GM23338 (cell line): ENCODE measurements at regions not wholly inside any gene's neighbourhood (a gene's known extent, or its start where the extent isn't known, plus 50 kb on each side); places are given as distances from the start of the nearest gene placed in this dataset.

ENCODE experiments used
- ETS1 ChIP-seq: IDR thresholded peaks from 2 replicates; pipeline ENCODE4 v1.6.1; 2016; ENCODE audit warnings: antibody characterized with exemption
- EZH2 ChIP-seq: fragments of 200-600 bp; sonication (generic); IDR thresholded peaks from one replicate; pipeline ENCODE4 v1.8.0; 2017; ENCODE audit warnings: antibody characterized with exemption, mild to moderate bottlenecking, low read depth; ENCODE audit not compliant: unreplicated experiment
- JUNB ChIP-seq: IDR thresholded peaks from one replicate; pipeline ENCODE4 v1.6.1; 2016; ENCODE audit warnings: antibody characterized with exemption; ENCODE audit not compliant: unreplicated experiment
- POLR2AphosphoS5 ChIP-seq: IDR thresholded peaks from 2 replicates; pipeline ENCODE4 v1.6.1; 2016; ENCODE audit warnings: antibody characterized with exemption, low read depth
- TF ChIP-seq, protein P1 (sequence below), 2 experiments: fragments of 200-600 bp in 1 of 2; sonication (generic) in 1 of 2; conservative IDR thresholded peaks; 2 replicates each; pipeline versions ENCODE4 v1.5.1 to v1.6.1; 2016 to 2017; ENCODE audit warnings: antibody characterized with exemption in 2 of 2, low read depth in 2 of 2, mild to moderate bottlenecking in 2 of 2, moderate library complexity in 1 of 2

DNA sequence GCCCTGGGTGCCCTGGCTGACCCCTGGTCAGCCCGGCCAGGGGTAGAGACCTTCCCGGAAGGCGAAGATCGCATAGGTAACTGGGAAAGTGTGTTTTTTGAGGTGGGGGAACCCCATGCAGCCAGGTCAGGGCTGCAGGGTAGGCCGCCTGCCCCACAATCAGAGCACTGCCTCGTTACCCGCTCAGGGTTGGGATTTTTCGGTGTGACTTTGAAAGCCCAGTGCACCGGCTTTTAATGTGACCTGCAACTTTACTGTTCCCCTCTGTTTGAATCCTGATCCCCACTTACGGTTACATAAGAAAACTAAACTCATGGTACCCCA, 239.2 kb upstream of the PLET1 start:
- TF ChIP-seq, protein P1, sequence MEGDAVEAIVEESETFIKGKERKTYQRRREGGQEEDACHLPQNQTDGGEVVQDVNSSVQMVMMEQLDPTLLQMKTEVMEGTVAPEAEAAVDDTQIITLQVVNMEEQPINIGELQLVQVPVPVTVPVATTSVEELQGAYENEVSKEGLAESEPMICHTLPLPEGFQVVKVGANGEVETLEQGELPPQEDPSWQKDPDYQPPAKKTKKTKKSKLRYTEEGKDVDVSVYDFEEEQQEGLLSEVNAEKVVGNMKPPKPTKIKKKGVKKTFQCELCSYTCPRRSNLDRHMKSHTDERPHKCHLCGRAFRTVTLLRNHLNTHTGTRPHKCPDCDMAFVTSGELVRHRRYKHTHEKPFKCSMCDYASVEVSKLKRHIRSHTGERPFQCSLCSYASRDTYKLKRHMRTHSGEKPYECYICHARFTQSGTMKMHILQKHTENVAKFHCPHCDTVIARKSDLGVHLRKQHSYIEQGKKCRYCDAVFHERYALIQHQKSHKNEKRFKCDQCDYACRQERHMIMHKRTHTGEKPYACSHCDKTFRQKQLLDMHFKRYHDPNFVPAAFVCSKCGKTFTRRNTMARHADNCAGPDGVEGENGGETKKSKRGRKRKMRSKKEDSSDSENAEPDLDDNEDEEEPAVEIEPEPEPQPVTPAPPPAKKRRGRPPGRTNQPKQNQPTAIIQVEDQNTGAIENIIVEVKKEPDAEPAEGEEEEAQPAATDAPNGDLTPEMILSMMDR (conservative IDR thresholded peaks at IDR 0.05; ENCODE audit: low read depth in 2 of 2), result no peak
- TF ChIP-seq EZH2 (no peak), POLR2AphosphoS5 (no peak), JUNB (no peak), ETS1 (no peak)
